Tibial nerve (tissue), 4 donors: ENCODE measurements at regions not wholly inside any gene's neighbourhood (a gene's known extent, or its start where the extent isn't known, plus 50 kb on each side); places are given as distances from the start of the nearest gene placed in this dataset.
"Not testable (repeated sequence)": the region's sequence is repeated elsewhere in the genome, so short reads cannot be mapped to it uniquely, and the experiment has no call there.

Experiments used
- DNase-seq, 2 donors: peaks; one replicate each; pipeline ENCODE4 v3.0.0-alpha.2; 2019; ENCODE audit warnings: low spot score in 2 of 2
- H3K27ac ChIP-seq, 4 donors: fragments of 200-600 bp; sonication (generic) in 3 of 4; one replicate each; pipeline ENCODE4 v1.5.1; 2017 to 2019; ENCODE audit warnings: mild to moderate bottlenecking in 1 of 4
- H3K27me3 ChIP-seq, 2 donors: fragments of 200-600 bp; sonication (generic) in 1 of 2; one replicate each; pipeline versions ENCODE4 v1.5.1 to v1.6.0; 2017 to 2019
- H3K36me3 ChIP-seq, 3 donors: fragments of 200-600 bp; sonication (generic); one replicate each; pipeline ENCODE4 v1.5.1; 2018 to 2019
- H3K4me1 ChIP-seq, 4 donors: fragments of 200-600 bp; sonication (generic) in 3 of 4; one replicate each; pipeline ENCODE4 v1.5.1; 2017 to 2019
- H3K4me3 ChIP-seq, 4 donors: fragments of 200-600 bp; sonication (generic) in 3 of 4; one replicate each; pipeline ENCODE4 v1.5.1; 2017 to 2019; ENCODE audit warnings: mild to moderate bottlenecking in 1 of 4, moderate library complexity in 1 of 4
- H3K9me3 ChIP-seq, 4 donors: fragments of 200-600 bp; sonication (generic) in 3 of 4; one replicate each; pipeline ENCODE4 v1.5.1; 2017 to 2019
- CTCF ChIP-seq, 5 experiments: fragments of 200-600 bp in 3 of 5; fragments of 450-650 bp in 2 of 5; sonication (generic) in 3 of 5; IDR thresholded peaks; one replicate each; pipeline ENCODE4 v1.5.1; 2016 to 2019; ENCODE audit warnings: antibody characterized with exemption in 5 of 5, mild to moderate bottlenecking in 3 of 5, moderate library complexity in 2 of 5
- EP300 ChIP-seq, 2 donors: sonication (generic); formaldehyde crosslinking; IDR thresholded peaks; one replicate each; pipeline ENCODE4 v1.6.1; 2017; ENCODE audit warnings: antibody characterized with exemption in 2 of 2, mild to moderate bottlenecking in 1 of 2
- POLR2A ChIP-seq, 2 donors: fragments of 450-650 bp; IDR thresholded peaks; one replicate each; pipeline ENCODE4 v1.6.1; 2017; ENCODE audit warnings: antibody characterized with exemption in 2 of 2, mild to moderate bottlenecking in 2 of 2, moderate library complexity in 2 of 2
- WGBS, 2 donors: methylation state at CpG; one replicate each; pipeline ENCODE4 v1.1.5; 2018; 5-methylcytosine and 5-hydroxymethylcytosine counted together

GRCh38 chr10:30540276-30540675 is 89.3 kb downstream of the LYZL2 start:
- Histone ChIP-seq H3K9me3 (peaks cover 0 to 6% (median 0%) of the 10 kb centered on the region in 4 donors), H3K27ac (no peak overlapping the region), H3K4me1 (peaks cover 0 to 9% (median 2%) of the 10 kb centered on the region in 4 donors), H3K36me3 (no peaks in the 10 kb centered on the region), H3K4me3 (no peak overlapping the region), H3K27me3 (no peaks in the 10 kb centered on the region)
- TF ChIP-seq POLR2A (IDR thresholded peaks at IDR 0.05) (no peak), EP300 (IDR thresholded peaks at IDR 0.05) (no peak), CTCF (IDR thresholded peaks at IDR 0.05) (no peak)
- DNase-seq = no peak
- WGBS, 2 donors = 72 to 98% methylated on average over 2 of the region's 2 CpGs

- Histone ChIP-seq H3K27ac (peak overlapping the region in 2 of 4 donors; percentile 46 to 61), H3K9me3 (peaks cover 0 to 6% (median 0%) of the 10 kb centered on the region in 4 donors), H3K36me3 (no peaks in the 10 kb centered on the region), H3K4me3 (no peak overlapping the region), H3K4me1 (peaks cover 0 to 19% (median 2%) of the 10 kb centered on the region in 4 donors), H3K27me3 (no peaks in the 10 kb centered on the region)
- DNase-seq = no peak
- WGBS, 2 donors = 60 to 61% methylated on average over 4 of the region's 4 CpGs
- TF ChIP-seq EP300 (IDR thresholded peaks at IDR 0.05) (no peak), POLR2A (IDR thresholded peaks at IDR 0.05) (no peak)
These were observed 91.5 kb downstream of the LYZL2 start for GRCh38 chr10:30538086-30538485.

- WGBS, 2 donors = 22 to 29% methylated on average over 2 of the region's 2 CpGs
- no peaks in the 10 kb centered on the region for H3K36me3 ChIP-seq
- no peak for TF ChIP-seq POLR2A (IDR thresholded peaks at IDR 0.05)
- TF ChIP-seq CTCF (IDR thresholded peaks at IDR 0.05) = no peak
- peak in 1 of 2 donors; percentile 60 for TF ChIP-seq EP300 (IDR thresholded peaks at IDR 0.05)
These were observed 92.0 kb downstream of the LYZL2 start for GRCh38 chr10:30537586-30537985.

GRCh38 chr10:30537158-30537557 is 92.4 kb downstream of the LYZL2 start:
- Histone ChIP-seq H3K4me1 (peaks cover 0 to 24% (median 2%) of the 10 kb centered on the region in 4 donors), H3K27ac (peak overlapping the region in 2 of 4 donors; percentile 46 to 61)
- H3K9me3 ChIP-seq, H3K4me3 ChIP-seq, H3K36me3 ChIP-seq, H3K27me3 ChIP-seq, DNase-seq: not testable (repeated sequence)
- WGBS, 2 donors = 50 to 52% methylated on average over 1 of the region's 1 CpG

More at GRCh38 chr10:30537586-30537985, 92.0 kb downstream of the LYZL2 start:
- no peak overlapping the region for H3K4me3 ChIP-seq
- peaks cover 0 to 6% (median 0%) of the 10 kb centered on the region in 4 donors for H3K9me3 ChIP-seq
- H3K4me1 ChIP-seq = peaks cover 0 to 24% (median 2%) of the 10 kb centered on the region in 4 donors
- H3K27me3 ChIP-seq = no peaks in the 10 kb centered on the region
- DNase-seq = no peak
- H3K27ac ChIP-seq = peak overlapping the region in 2 of 4 donors; percentile 46 to 61

GRCh38 chr10:30536578-30536977 is 93.0 kb downstream of the LYZL2 start:
- TF ChIP-seq EP300 (IDR thresholded peaks at IDR 0.05) (no peak), POLR2A (IDR thresholded peaks at IDR 0.05) (no peak), CTCF (IDR thresholded peaks at IDR 0.05) (no peak)
- Histone ChIP-seq H3K4me3 (no peak overlapping the region), H3K27ac (peak overlapping the region in 1 of 4 donors; percentile 61), H3K9me3 (peaks cover 0 to 6% (median 0%) of the 10 kb centered on the region in 4 donors), H3K4me1 (peaks cover 0 to 24% (median 2%) of the 10 kb centered on the region in 4 donors), H3K27me3 (no peaks in the 10 kb centered on the region), H3K36me3 (no peaks in the 10 kb centered on the region)
- DNase-seq = no peak
- 55 to 60% methylated on average over 4 of the region's 4 CpGs for WGBS, 2 donors

GRCh38 chr10:30535677-30536076 is 93.9 kb downstream of the LYZL2 start:
- Histone ChIP-seq H3K36me3 (no peaks in the 10 kb centered on the region), H3K4me3 (no peak overlapping the region), H3K27ac (no peak overlapping the region), H3K9me3 (peaks cover 0 to 6% (median 0%) of the 10 kb centered on the region in 4 donors), H3K27me3 (no peaks in the 10 kb centered on the region), H3K4me1 (peaks cover 0 to 24% (median 2%) of the 10 kb centered on the region in 4 donors)
- DNase-seq = no peak
- WGBS, 2 donors = 90 to 91% methylated on average over 4 of the region's 4 CpGs
- TF ChIP-seq CTCF (IDR thresholded peaks at IDR 0.05) (no peak), POLR2A (IDR thresholded peaks at IDR 0.05) (no peak), EP300 (IDR thresholded peaks at IDR 0.05) (no peak)
